Caco-2 (cell line): ENCODE measurements at regions not wholly inside any gene's neighbourhood (a gene's known extent, or its start where the extent isn't known, plus 50 kb on each side); places are given as distances from the start of the nearest gene placed in this dataset.

Experiments
- BruUV-seq: library from RNA; stranded (reverse); fragments of 400-500 nt; replicated peaks from 2 replicates; lab custom pipeline; 2021; lab: Mats Ljungman, UMichigan
- CTCF ChIA-PET: fragments of 300-600 bp; sonication (Branson Sonifier 250); formaldehyde crosslinking; loops from one replicate; lab custom pipeline; 2022; ENCODE audit warnings: antibody characterized with exemption; lab: Charles Lee
- POLR2A ChIA-PET: fragments of 300-600 bp; sonication (Branson Sonifier 250); formaldehyde crosslinking; loops from one replicate; lab custom pipeline; 2022; ENCODE audit warnings: antibody characterized with exemption; lab: Charles Lee
- DNase-seq, 2 experiments: peaks; one replicate each; pipeline versions ENCODE4 v3.0.0 to v3.0.0-alpha.2; 2020 to 2022
- H3K27me3 ChIP-seq: replicated peaks from 2 replicates; pipeline ENCODE4 v1.6.0; 2011; ENCODE audit warnings: low read length; ENCODE audit not compliant: control insufficient read depth, insufficient read depth
- H3K36me3 ChIP-seq: 2 replicates; pipeline ENCODE4 v1.5.1; 2011; ENCODE audit warnings: low read length; ENCODE audit not compliant: control insufficient read depth, insufficient read depth
- H3K4me1 ChIP-seq: fragments of 250-450 bp; sonication (Bioruptor Pico); 2 replicates; pipeline ENCODE4 v1.5.1; 2020; ENCODE audit warnings: mild to moderate bottlenecking
- H3K4me3 ChIP-seq: 2 replicates; pipeline ENCODE4 v1.5.1; 2011; ENCODE audit warnings: low read depth, mild to moderate bottlenecking, control low read depth, low read length
- H3K9me3 ChIP-seq: fragments of 250-450 bp; sonication (Bioruptor Pico); 2 replicates; pipeline ENCODE4 v1.5.1; 2020; ENCODE audit warnings: mild to moderate bottlenecking, moderate library complexity
- H3K27ac Mint-ChIP-seq: one replicate; pipeline ENCODE4 v1.8.0; 2022; ENCODE audit warnings: mixed read lengths; ENCODE audit not compliant: unreplicated experiment
- H3K27me3 Mint-ChIP-seq: one replicate; pipeline ENCODE4 v1.8.0; 2022; ENCODE audit warnings: mixed read lengths; ENCODE audit not compliant: insufficient read depth, unreplicated experiment
- H3K36me3 Mint-ChIP-seq: one replicate; pipeline ENCODE4 v1.8.0; 2022; ENCODE audit warnings: mild to moderate bottlenecking, mixed read lengths; ENCODE audit not compliant: insufficient read depth, unreplicated experiment
- H3K4me1 Mint-ChIP-seq: one replicate; pipeline ENCODE4 v1.8.0; 2022; ENCODE audit warnings: low read depth, mixed read lengths; ENCODE audit not compliant: unreplicated experiment
- H3K4me3 Mint-ChIP-seq: one replicate; pipeline ENCODE4 v1.8.0; 2022; ENCODE audit warnings: mild to moderate bottlenecking, moderate library complexity, mixed read lengths; ENCODE audit not compliant: unreplicated experiment
- H3K9me3 Mint-ChIP-seq: one replicate; pipeline ENCODE4 v1.8.0; 2022; ENCODE audit warnings: mixed read lengths; ENCODE audit not compliant: unreplicated experiment
- intact Hi-C: fragments of 100-400 bp; cut with micrococcal nuclease; formaldehyde crosslinking; loops from one replicate; pipeline ENCODE4 v1.10.0; 2022; ENCODE audit not compliant: unreplicated experiment
- TF ChIP-seq, protein P1 (sequence below), 2 experiments: fragments of 200-600 bp in 1 of 2; IDR thresholded peaks; 1 replicate in 1 of 2; 2 replicates in 1 of 2; pipeline versions ENCODE4 v1.5.1 to v1.8.0; 2011 to 2022; ENCODE audit warnings: antibody characterized with exemption in 1 of 2, control low read depth in 1 of 2, inconsistent platforms in 1 of 2, low read depth in 1 of 2, low read length in 1 of 2, mild to moderate bottlenecking in 1 of 2, moderate library complexity in 1 of 2; ENCODE audit not compliant: insufficient read depth in 1 of 2, severe bottlenecking in 1 of 2, unreplicated experiment in 1 of 2

DNA sequence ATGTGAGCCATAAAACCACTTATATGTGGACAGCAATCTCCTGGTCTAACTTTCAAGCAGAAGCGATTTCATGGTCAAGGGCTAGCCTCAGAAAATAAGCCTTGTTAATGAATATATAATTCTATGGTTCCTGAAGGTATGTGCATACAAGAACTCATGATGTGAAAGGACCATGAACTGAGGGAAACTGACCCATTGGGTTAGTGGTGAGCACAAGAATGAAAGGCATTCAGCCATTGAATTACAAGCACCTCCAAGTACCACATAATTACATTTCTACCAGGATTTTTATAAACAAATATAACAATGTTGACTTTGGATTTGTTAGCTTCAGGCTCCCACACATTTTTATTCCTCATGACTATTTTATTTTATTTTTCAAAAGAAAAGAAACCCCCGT lies 459.0 kb downstream of the TLE4 start:
- Histone ChIP-seq H3K4me3 (no peak overlapping the region), H3K9me3 (no peaks in the 10 kb centered on the region), H3K27me3 (no peaks in the 10 kb centered on the region), H3K4me1 (no peaks in the 10 kb centered on the region), H3K36me3 (no peaks in the 10 kb centered on the region)
- TF ChIP-seq, protein P1, sequence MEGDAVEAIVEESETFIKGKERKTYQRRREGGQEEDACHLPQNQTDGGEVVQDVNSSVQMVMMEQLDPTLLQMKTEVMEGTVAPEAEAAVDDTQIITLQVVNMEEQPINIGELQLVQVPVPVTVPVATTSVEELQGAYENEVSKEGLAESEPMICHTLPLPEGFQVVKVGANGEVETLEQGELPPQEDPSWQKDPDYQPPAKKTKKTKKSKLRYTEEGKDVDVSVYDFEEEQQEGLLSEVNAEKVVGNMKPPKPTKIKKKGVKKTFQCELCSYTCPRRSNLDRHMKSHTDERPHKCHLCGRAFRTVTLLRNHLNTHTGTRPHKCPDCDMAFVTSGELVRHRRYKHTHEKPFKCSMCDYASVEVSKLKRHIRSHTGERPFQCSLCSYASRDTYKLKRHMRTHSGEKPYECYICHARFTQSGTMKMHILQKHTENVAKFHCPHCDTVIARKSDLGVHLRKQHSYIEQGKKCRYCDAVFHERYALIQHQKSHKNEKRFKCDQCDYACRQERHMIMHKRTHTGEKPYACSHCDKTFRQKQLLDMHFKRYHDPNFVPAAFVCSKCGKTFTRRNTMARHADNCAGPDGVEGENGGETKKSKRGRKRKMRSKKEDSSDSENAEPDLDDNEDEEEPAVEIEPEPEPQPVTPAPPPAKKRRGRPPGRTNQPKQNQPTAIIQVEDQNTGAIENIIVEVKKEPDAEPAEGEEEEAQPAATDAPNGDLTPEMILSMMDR (IDR thresholded peaks at IDR 0.05; ENCODE audit: insufficient read depth in 1 of 2, low read depth in 1 of 2, low read length in 1 of 2, severe bottlenecking in 1 of 2, unreplicated experiment in 1 of 2): no peak
- CTCF ChIA-PET: no interaction called here
- Mint-ChIP-seq H3K9me3 (no peaks in the 10 kb centered on the region), H3K27me3 (no peaks in the 10 kb centered on the region), H3K4me1 (no peaks in the 10 kb centered on the region), H3K27ac (no peak overlapping the region), H3K4me3 (no peak overlapping the region), H3K36me3 (no peaks in the 10 kb centered on the region)
- no peak for DNase-seq
- POLR2A ChIA-PET: no interaction called here
- no TSS peak for BruUV-seq
- intact Hi-C loops: no loop called here

DNA sequence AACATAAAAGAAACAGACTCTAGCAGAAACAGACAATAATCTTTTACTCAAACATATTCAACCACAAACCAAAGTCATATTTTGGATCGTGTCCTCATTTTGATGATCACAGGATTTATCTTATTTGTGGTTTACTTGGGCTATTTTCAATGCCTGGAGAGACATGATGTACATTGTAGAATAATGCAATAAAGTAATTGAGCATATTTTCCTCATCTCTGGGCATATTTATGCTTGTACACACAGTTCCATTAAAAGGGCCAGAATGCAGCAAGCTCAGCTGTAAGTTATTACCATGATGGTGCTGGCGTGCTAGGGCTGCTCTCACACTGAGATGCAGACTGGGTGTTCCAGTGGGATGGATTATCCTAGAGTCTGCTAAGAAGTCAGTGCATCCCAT lies 456.7 kb downstream of the TLE4 start:
- DNase-seq: no peak
- no peaks in the 10 kb centered on the region for H3K9me3 Mint-ChIP-seq
- POLR2A ChIA-PET: no interaction called here

DNA sequence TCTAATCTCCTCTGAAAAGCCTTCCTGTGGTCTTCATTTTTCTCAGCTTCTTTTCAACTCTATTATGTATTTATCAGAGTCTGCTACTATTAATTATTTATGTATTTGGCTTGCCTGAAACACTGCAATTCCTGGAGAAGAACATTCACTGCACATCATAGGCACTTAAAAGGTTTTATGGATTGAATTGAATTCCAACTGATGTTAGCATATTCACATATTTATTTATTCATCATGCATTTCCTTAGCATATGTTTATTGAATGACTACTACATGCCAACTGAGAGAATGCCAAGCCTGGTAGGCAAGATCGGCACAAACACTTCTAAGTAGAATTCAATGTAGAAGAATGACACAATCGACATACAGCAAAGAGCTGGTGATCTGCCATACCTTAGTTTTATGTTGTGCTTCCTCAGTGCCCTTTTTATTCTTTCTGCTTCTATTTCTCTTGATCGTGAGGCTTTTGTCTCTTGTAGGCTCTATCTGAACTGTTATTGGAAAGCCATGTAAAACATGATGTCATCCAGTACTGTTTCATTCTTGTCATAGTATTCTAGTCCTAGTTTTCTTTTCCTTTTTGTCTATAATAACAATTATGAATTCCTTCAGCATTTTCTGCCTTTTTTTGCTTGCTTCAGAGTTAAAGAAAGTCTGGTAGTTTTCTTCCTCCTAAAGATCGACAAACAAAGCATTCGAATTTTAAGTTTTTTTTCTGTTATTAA lies 454.2 kb downstream of the TLE4 start:
- Mint-ChIP-seq H3K4me3 (no peak overlapping the region), H3K27me3 (no peaks in the 10 kb centered on the region), H3K27ac (no peak overlapping the region), H3K36me3 (no peaks in the 10 kb centered on the region), H3K4me1 (no peaks in the 10 kb centered on the region), H3K9me3 (no peaks in the 10 kb centered on the region)
- POLR2A ChIA-PET: no interaction called here
- no TSS peak for BruUV-seq
- Histone ChIP-seq H3K4me1 (no peaks in the 10 kb centered on the region), H3K27me3 (no peaks in the 10 kb centered on the region), H3K9me3 (no peaks in the 10 kb centered on the region), H3K36me3 (no peaks in the 10 kb centered on the region), H3K4me3 (no peak overlapping the region)
- TF ChIP-seq, protein P1 (IDR thresholded peaks at IDR 0.05; ENCODE audit: insufficient read depth in 1 of 2, low read depth in 1 of 2, low read length in 1 of 2, severe bottlenecking in 1 of 2, unreplicated experiment in 1 of 2): no peak
- intact Hi-C loops: no loop called here
- DNase-seq: no peak
- CTCF ChIA-PET: no interaction called here

More for the DNA sequence above, 456.7 kb downstream of the TLE4 start:
- no peaks in the 10 kb centered on the region for H3K36me3 Mint-ChIP-seq
- H3K9me3 ChIP-seq: no peaks in the 10 kb centered on the region
- H3K4me3 Mint-ChIP-seq: no peak overlapping the region
- no peaks in the 10 kb centered on the region for H3K4me1 ChIP-seq
- H3K27me3 Mint-ChIP-seq: no peaks in the 10 kb centered on the region
- intact Hi-C loops: no loop called here
- TF ChIP-seq, protein P1 (IDR thresholded peaks at IDR 0.05; ENCODE audit: insufficient read depth in 1 of 2, low read depth in 1 of 2, low read length in 1 of 2, severe bottlenecking in 1 of 2, unreplicated experiment in 1 of 2): no peak
- H3K4me3 ChIP-seq: no peak overlapping the region
- H3K27me3 ChIP-seq: no peaks in the 10 kb centered on the region
- no peaks in the 10 kb centered on the region for H3K36me3 ChIP-seq
- no peak overlapping the region for H3K27ac Mint-ChIP-seq
- no peaks in the 10 kb centered on the region for H3K4me1 Mint-ChIP-seq
- no TSS peak for BruUV-seq
- CTCF ChIA-PET: no interaction called here
